ENCODE measurements at regions not wholly inside any gene's neighbourhood (a gene's known extent, or its start where the extent isn't known, plus 50 kb on each side); places are given as distances from the start of the nearest gene placed in this dataset.

DNA sequence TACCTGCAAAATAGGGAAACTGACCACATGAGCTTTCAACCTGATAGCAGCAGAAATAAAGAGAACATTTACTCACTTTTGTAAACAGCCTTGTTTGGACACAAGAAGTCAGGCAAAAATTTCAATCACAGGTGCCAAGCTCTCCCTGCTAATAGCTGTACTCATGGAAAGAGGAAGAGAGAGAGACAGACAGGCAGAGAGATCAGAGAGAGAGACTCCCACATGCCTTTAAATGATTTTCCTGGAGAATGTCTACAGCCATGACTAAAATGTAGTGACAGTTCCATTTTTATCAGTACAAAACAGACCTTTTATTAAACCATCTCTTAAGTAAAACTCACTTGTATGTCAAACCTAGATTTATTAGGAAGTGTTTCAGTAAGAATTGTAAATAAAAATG, 752.9 kb downstream of the TRAM1L1 start:
- TF ChIP-seq, protein P1, sequence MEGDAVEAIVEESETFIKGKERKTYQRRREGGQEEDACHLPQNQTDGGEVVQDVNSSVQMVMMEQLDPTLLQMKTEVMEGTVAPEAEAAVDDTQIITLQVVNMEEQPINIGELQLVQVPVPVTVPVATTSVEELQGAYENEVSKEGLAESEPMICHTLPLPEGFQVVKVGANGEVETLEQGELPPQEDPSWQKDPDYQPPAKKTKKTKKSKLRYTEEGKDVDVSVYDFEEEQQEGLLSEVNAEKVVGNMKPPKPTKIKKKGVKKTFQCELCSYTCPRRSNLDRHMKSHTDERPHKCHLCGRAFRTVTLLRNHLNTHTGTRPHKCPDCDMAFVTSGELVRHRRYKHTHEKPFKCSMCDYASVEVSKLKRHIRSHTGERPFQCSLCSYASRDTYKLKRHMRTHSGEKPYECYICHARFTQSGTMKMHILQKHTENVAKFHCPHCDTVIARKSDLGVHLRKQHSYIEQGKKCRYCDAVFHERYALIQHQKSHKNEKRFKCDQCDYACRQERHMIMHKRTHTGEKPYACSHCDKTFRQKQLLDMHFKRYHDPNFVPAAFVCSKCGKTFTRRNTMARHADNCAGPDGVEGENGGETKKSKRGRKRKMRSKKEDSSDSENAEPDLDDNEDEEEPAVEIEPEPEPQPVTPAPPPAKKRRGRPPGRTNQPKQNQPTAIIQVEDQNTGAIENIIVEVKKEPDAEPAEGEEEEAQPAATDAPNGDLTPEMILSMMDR (IDR thresholded peaks at IDR 0.05), result no peak
- no peak for TF ChIP-seq POLR2AphosphoS5 (IDR thresholded peaks at IDR 0.05)
